ENCODE measurements at regions not wholly inside any gene's neighbourhood (a gene's known extent, or its start where the extent isn't known, plus 50 kb on each side); places are given as distances from the start of the nearest gene placed in this dataset.

GRCh38 chr3:64352639-64352992, 127.3 kb upstream of the PRICKLE2 start:
- no peak for TF ChIP-seq POLR2A (IDR thresholded peaks at IDR 0.05; ENCODE audit: borderline replicate concordance, extremely low read depth, insufficient read depth, insufficient read length)
- TF ChIP-seq POLR2AphosphoS5 (IDR thresholded peaks at IDR 0.05; ENCODE audit: low read depth, low read length) = no peak
- TF ChIP-seq JUND (IDR thresholded peaks at IDR 0.05) = no peak
- TF ChIP-seq, protein P1, sequence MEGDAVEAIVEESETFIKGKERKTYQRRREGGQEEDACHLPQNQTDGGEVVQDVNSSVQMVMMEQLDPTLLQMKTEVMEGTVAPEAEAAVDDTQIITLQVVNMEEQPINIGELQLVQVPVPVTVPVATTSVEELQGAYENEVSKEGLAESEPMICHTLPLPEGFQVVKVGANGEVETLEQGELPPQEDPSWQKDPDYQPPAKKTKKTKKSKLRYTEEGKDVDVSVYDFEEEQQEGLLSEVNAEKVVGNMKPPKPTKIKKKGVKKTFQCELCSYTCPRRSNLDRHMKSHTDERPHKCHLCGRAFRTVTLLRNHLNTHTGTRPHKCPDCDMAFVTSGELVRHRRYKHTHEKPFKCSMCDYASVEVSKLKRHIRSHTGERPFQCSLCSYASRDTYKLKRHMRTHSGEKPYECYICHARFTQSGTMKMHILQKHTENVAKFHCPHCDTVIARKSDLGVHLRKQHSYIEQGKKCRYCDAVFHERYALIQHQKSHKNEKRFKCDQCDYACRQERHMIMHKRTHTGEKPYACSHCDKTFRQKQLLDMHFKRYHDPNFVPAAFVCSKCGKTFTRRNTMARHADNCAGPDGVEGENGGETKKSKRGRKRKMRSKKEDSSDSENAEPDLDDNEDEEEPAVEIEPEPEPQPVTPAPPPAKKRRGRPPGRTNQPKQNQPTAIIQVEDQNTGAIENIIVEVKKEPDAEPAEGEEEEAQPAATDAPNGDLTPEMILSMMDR (IDR thresholded peaks at IDR 0.05 in 2 of 3, conservative IDR thresholded peaks at IDR 0.05 in 1 of 3; ENCODE audit: borderline replicate concordance in 1 of 3, insufficient read depth in 1 of 3, low read depth in 2 of 3, low read length in 2 of 3) = no peak
